Gastrocnemius medialis (tissue), 4 donors: ENCODE measurements at regions not wholly inside any gene's neighbourhood (a gene's known extent, or its start where the extent isn't known, plus 50 kb on each side); places are given as distances from the start of the nearest gene placed in this dataset.

Experiments used
- POLR2A ChIP-seq, 2 donors: fragments of 450-650 bp; IDR thresholded peaks; one replicate each; pipeline ENCODE4 v1.6.1; 2017; ENCODE audit warnings: antibody characterized with exemption in 2 of 2, mild to moderate bottlenecking in 2 of 2, moderate library complexity in 2 of 2
- TF ChIP-seq, protein P1 (sequence below), 5 experiments: fragments of 450-650 bp in 3 of 5; fragments of 200-600 bp in 2 of 5; sonication (generic) in 2 of 5; IDR thresholded peaks in 4 of 5; conservative IDR thresholded peaks in 1 of 5; 1 replicate in 4 of 5; 2 replicates in 1 of 5; pipeline ENCODE4 v1.5.1; 2016 to 2019; ENCODE audit warnings: antibody characterized with exemption in 5 of 5, mild to moderate bottlenecking in 3 of 5, moderate library complexity in 3 of 5

DNA sequence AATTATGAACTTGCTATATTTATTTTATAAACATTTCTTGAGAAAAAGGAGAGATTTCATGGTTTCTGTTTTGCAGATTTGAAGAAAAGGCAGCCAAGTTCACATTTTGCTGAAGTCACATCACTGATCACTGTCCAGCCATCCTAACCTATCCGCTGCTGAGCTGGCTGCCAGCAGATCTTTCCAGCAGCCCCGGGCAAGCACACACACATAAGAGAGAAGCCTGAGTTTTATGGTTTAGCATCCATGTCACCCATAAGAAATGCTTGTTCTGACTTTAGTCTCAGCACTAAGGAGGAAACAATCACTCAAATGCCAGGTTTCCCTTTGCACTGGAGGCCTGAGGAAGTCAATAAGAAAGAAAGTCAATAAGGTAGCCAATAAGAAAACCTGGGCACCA is 287.1 kb downstream of the SMOC2 start:
- no peak for TF ChIP-seq POLR2A (IDR thresholded peaks at IDR 0.05)
- TF ChIP-seq, protein P1, sequence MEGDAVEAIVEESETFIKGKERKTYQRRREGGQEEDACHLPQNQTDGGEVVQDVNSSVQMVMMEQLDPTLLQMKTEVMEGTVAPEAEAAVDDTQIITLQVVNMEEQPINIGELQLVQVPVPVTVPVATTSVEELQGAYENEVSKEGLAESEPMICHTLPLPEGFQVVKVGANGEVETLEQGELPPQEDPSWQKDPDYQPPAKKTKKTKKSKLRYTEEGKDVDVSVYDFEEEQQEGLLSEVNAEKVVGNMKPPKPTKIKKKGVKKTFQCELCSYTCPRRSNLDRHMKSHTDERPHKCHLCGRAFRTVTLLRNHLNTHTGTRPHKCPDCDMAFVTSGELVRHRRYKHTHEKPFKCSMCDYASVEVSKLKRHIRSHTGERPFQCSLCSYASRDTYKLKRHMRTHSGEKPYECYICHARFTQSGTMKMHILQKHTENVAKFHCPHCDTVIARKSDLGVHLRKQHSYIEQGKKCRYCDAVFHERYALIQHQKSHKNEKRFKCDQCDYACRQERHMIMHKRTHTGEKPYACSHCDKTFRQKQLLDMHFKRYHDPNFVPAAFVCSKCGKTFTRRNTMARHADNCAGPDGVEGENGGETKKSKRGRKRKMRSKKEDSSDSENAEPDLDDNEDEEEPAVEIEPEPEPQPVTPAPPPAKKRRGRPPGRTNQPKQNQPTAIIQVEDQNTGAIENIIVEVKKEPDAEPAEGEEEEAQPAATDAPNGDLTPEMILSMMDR (IDR thresholded peaks at IDR 0.05 in 4 of 5, conservative IDR thresholded peaks at IDR 0.05 in 1 of 5), result no peak
